H1 (cell line): ENCODE measurements at regions not wholly inside any gene's neighbourhood (a gene's known extent, or its start where the extent isn't known, plus 50 kb on each side); places are given as distances from the start of the nearest gene placed in this dataset.

Experiments
- CTCF ChIA-PET: fragments of 300-600 bp; sonication (Branson Sonifier 250); formaldehyde crosslinking; loops from one replicate; lab custom pipeline; 2021; ENCODE audit not compliant: partially characterized antibody; lab: Charles Lee
- POLR2A ChIA-PET: fragments of 300-600 bp; sonication (Branson Sonifier 250); formaldehyde crosslinking; loops from one replicate; lab custom pipeline; 2021; ENCODE audit warnings: inconsistent platforms; ENCODE audit not compliant: partially characterized antibody; lab: Charles Lee
- DNase-seq, 2 experiments: peaks; one replicate each; pipeline versions ENCODE4 v3.0.0 to v3.0.0-alpha.2; 2010 to 2022; ENCODE audit warnings: low spot score in 2 of 2, low read depth in 1 of 2, mixed read lengths in 1 of 2
- FAIRE-seq: peaks from 2 replicates; lab custom pipeline; 2011; peaks lifted over from hg19 to GRCh38; lab: Jason Lieb, UNC
- H2AFZ ChIP-seq: 2 replicates; pipeline ENCODE4 v1.8.1; 2012; ENCODE audit warnings: low read length, inconsistent platforms
- H2AK5ac ChIP-seq: 2 replicates; pipeline ENCODE4 v1.6.1; 2013; ENCODE audit warnings: low read depth, low read length
- H2BK120ac ChIP-seq: replicated peaks from 2 replicates; pipeline ENCODE3; 2013; ENCODE audit warnings: low read depth, low read length, inconsistent platforms
- H2BK12ac ChIP-seq: 2 replicates; pipeline ENCODE4 v1.6.1; 2013; ENCODE audit warnings: low read depth, low read length
- H2BK15ac ChIP-seq: 2 replicates; pipeline ENCODE4 v1.6.1; 2013; ENCODE audit warnings: low read length
- H2BK20ac ChIP-seq: 2 replicates; pipeline ENCODE4 v1.6.1; 2013; ENCODE audit warnings: low read length
- H2BK5ac ChIP-seq: 2 replicates; pipeline ENCODE4 v1.6.1; 2013; ENCODE audit warnings: low read depth, low read length
- H3K14ac ChIP-seq: 2 replicates; pipeline ENCODE4 v1.6.1; 2013; ENCODE audit warnings: inconsistent platforms; ENCODE audit not compliant: insufficient read length
- H3K18ac ChIP-seq: 2 replicates; pipeline ENCODE4 v1.6.1; 2013; ENCODE audit warnings: low read length; ENCODE audit errors: extremely low read depth
- H3K23ac ChIP-seq: 2 replicates; pipeline ENCODE4 v1.6.1; 2013; ENCODE audit warnings: inconsistent platforms; ENCODE audit not compliant: insufficient read length
- H3K23me2 ChIP-seq: 2 replicates; pipeline ENCODE4 v1.6.1; 2013; ENCODE audit warnings: low read depth, low read length
- H3K27ac ChIP-seq: 2 replicates; pipeline ENCODE4 v1.6.1; 2011; ENCODE audit warnings: low read depth, low read length, inconsistent platforms
- H3K27me3 ChIP-seq, 4 experiments: replicated peaks in 1 of 4; 1 replicate in 1 of 4; 2 replicates in 3 of 4; pipeline versions ENCODE4 v1.6.1 to v1.8.1; 2011 to 2013; ENCODE audit warnings: low read length in 3 of 4, mild to moderate bottlenecking in 3 of 4, inconsistent platforms in 2 of 4, mixed read lengths in 2 of 4, moderate library complexity in 1 of 4; ENCODE audit not compliant: control insufficient read depth in 3 of 4, insufficient read depth in 3 of 4; ENCODE audit errors: extremely low read depth in 1 of 4
- H3K36me3 ChIP-seq, 4 experiments: 2 replicates each; pipeline versions ENCODE4 v1.6.1 to v1.8.1; 2011 to 2013; ENCODE audit warnings: mild to moderate bottlenecking in 4 of 4, low read length in 3 of 4, moderate library complexity in 2 of 4, control low read depth in 1 of 4, inconsistent platforms in 1 of 4; ENCODE audit not compliant: insufficient read depth in 4 of 4, control insufficient read depth in 2 of 4
- H3K4ac ChIP-seq: replicated peaks from 2 replicates; pipeline ENCODE3; 2013; ENCODE audit warnings: low read length, low read depth, mixed read lengths, inconsistent platforms; ENCODE audit not compliant: insufficient read length
- H3K4me1 ChIP-seq, 4 experiments: replicated peaks in 1 of 4; 1 replicate in 1 of 4; 2 replicates in 3 of 4; pipeline versions ENCODE4 v1.6.1 to v1.8.1; 2011 to 2013; ENCODE audit warnings: low read length in 3 of 4, inconsistent platforms in 2 of 4, mixed read lengths in 1 of 4; ENCODE audit not compliant: insufficient read depth in 4 of 4, control insufficient read depth in 3 of 4
- H3K4me2 ChIP-seq, 2 experiments: 2 replicates each; pipeline versions ENCODE4 v1.6.1 to v1.8.1; 2011 to 2013; ENCODE audit warnings: low read depth in 2 of 2, low read length in 2 of 2, control low read depth in 1 of 2, inconsistent platforms in 1 of 2, mild to moderate bottlenecking in 1 of 2; ENCODE audit not compliant: insufficient read depth in 1 of 2
- H3K4me3 ChIP-seq, 4 experiments: fragments of 200-600, 300-600 bp in 1 of 4; sonication (generic), shearing (Covaris generic), sonication (Bioruptor Twin) in 1 of 4; 2 replicates each; pipeline versions ENCODE4 v1.5.1 to v1.8.1; 2011 to 2016; ENCODE audit warnings: low read length in 4 of 4, low read depth in 3 of 4, control low read depth in 2 of 4, inconsistent platforms in 2 of 4, mild to moderate bottlenecking in 2 of 4, mixed read lengths in 1 of 4, moderate library complexity in 1 of 4; ENCODE audit not compliant: insufficient read depth in 2 of 4; ENCODE audit errors: extremely low read depth in 1 of 4
- H3K56ac ChIP-seq: replicated peaks from 2 replicates; pipeline ENCODE3; 2013; ENCODE audit warnings: low read depth, mild to moderate bottlenecking, mixed read lengths, low read length, inconsistent platforms; ENCODE audit not compliant: insufficient read length
- H3K79me1 ChIP-seq: 2 replicates; pipeline ENCODE4 v1.6.1; 2013; ENCODE audit warnings: low read depth, low read length, control low read depth
- H3K79me2 ChIP-seq, 2 experiments: 2 replicates each; pipeline versions ENCODE4 v1.6.1 to v1.8.1; 2012 to 2013; ENCODE audit warnings: low read length in 2 of 2, mild to moderate bottlenecking in 2 of 2, inconsistent platforms in 1 of 2; ENCODE audit not compliant: insufficient read depth in 2 of 2, control insufficient read depth in 1 of 2
- H3K9ac ChIP-seq, 4 experiments: replicated peaks in 1 of 4; 1 replicate in 1 of 4; 2 replicates in 3 of 4; pipeline versions ENCODE4 v1.6.1 to v1.8.1; 2011 to 2013; ENCODE audit warnings: low read depth in 3 of 4, low read length in 3 of 4, control low read depth in 2 of 4, mild to moderate bottlenecking in 2 of 4, moderate library complexity in 2 of 4, inconsistent platforms in 1 of 4; ENCODE audit errors: extremely low read depth in 1 of 4
- H3K9me3 ChIP-seq, 2 experiments: 2 replicates each; pipeline versions ENCODE4 v1.6.1 to v1.8.1; 2012 to 2013; ENCODE audit warnings: mild to moderate bottlenecking in 2 of 2, moderate library complexity in 2 of 2, control low read depth in 1 of 2, inconsistent platforms in 1 of 2, low read depth in 1 of 2, low read length in 1 of 2, mixed read lengths in 1 of 2; ENCODE audit not compliant: insufficient read depth in 2 of 2
- H4K20me1 ChIP-seq, 2 experiments: replicated peaks in 1 of 2; 2 replicates each; pipeline versions ENCODE3 to v1.8.1; 2011 to 2013; ENCODE audit warnings: inconsistent platforms in 2 of 2, low read length in 2 of 2, mild to moderate bottlenecking in 1 of 2; ENCODE audit not compliant: insufficient read depth in 2 of 2, control insufficient read depth in 1 of 2
- H4K5ac ChIP-seq: 2 replicates; pipeline ENCODE4 v1.6.1; 2013; ENCODE audit warnings: low read length, low read depth, mixed read lengths, inconsistent platforms; ENCODE audit not compliant: insufficient read length
- H4K8ac ChIP-seq: 2 replicates; pipeline ENCODE4 v1.8.0; 2013; ENCODE audit warnings: mild to moderate bottlenecking, moderate library complexity, low read length, inconsistent platforms; ENCODE audit not compliant: insufficient read depth; ENCODE audit errors: extremely low read depth
- H4K91ac ChIP-seq: replicated peaks from 2 replicates; pipeline ENCODE3; 2013; ENCODE audit warnings: low read length, mixed read lengths, inconsistent platforms; ENCODE audit not compliant: insufficient read length
- CEBPB ChIP-seq: IDR thresholded peaks from 2 replicates; pipeline ENCODE4 v1.6.1; 2012; ENCODE audit warnings: low read depth, low read length
- GTF2F1 ChIP-seq: IDR thresholded peaks from 2 replicates; pipeline ENCODE4 v1.6.1; 2012; ENCODE audit warnings: low read depth, low read length, improper control_type of control experiment, borderline replicate concordance
- JUND ChIP-seq: IDR thresholded peaks from 2 replicates; pipeline ENCODE4 v1.6.1; 2011; ENCODE audit warnings: mild to moderate bottlenecking, improper control_type of control experiment, low read length
- RFX5 ChIP-seq: IDR thresholded peaks from 2 replicates; pipeline ENCODE4 v1.6.1; 2011; ENCODE audit warnings: low read depth, low read length, improper control_type of control experiment, borderline replicate concordance
- WGBS, 2 experiments: shearing (Covaris generic) in 1 of 2; methylation state at CpG; one replicate each; pipeline versions ENCODE4 v1.1.6 to v1.1.7; 2013 to 2015; ENCODE audit warnings: low lambda C conversion rate in 2 of 2, mixed read lengths in 2 of 2, inconsistent platforms in 1 of 2, low coverage in 1 of 2, missing lambda C conversion rate in 1 of 2; ENCODE audit not compliant: insufficient replicate concordance in 2 of 2, insufficient coverage in 1 of 2, insufficient read length in 1 of 2; ENCODE audit errors: extremely low coverage in 1 of 2, missing lambda C conversion rate in 1 of 2; 5-methylcytosine and 5-hydroxymethylcytosine counted together
- TF ChIP-seq, protein P1 (sequence below): IDR thresholded peaks from 2 replicates; pipeline ENCODE4 v1.6.1; 2012; ENCODE audit warnings: inconsistent platforms

DNA sequence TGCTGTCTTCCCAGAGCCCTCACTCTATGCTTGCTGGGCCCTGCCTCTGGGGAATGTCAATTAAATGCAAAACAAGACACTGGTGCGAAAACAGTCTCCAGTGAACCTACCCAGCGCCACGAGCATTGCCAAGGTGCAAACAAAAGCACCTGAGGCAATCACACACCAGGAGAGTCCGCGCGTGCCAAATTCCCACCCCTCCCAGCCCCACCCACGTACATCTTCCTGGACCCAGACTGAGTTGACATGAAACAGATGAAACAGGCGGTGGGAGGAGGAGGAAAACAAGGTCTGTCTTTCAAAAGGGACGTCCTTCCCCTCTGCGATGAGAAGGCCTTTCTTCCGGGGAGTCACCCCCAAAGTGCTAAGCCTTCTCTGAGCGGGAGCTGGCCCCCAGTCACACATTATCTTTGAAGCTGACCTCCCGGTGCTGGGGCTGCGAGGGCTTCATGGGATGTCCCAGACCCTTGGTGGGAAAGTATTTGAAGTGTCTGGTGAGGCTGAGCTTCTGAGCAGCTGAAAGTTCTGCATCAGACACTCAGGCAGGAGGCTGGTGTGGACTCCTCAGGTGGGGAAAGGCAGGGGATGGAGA is 200.4 kb downstream of the AXIN2 start:
- Histone ChIP-seq H2AK5ac (no peak overlapping the region), H3K18ac (no peak overlapping the region), H3K56ac (no peak overlapping the region), H3K4ac (no peak overlapping the region), H3K36me3 (no peaks in the 10 kb centered on the region), H2AFZ (no peak overlapping the region), H4K5ac (no peak overlapping the region), H3K27me3 (no peaks in the 10 kb centered on the region), H4K8ac (no peak overlapping the region; the same call in 1 of the 2 replicates), H3K23ac (no peak overlapping the region), H3K23me2 (0 out of 2 replicates have a peak, but pooled peaks cover 2% of the 10 kb centered on the region), H3K79me1 (no peaks in the 10 kb centered on the region), H2BK15ac (no peak overlapping the region), H3K14ac (no peak overlapping the region), H3K9ac (no peak overlapping the region), H2BK20ac (no peak overlapping the region), H3K27ac (no peak overlapping the region), H3K4me2 (no peak overlapping the region), H3K79me2 (no peaks in the 10 kb centered on the region), H2BK120ac (no peak overlapping the region), H3K4me3 (no peak overlapping the region), H2BK12ac (no peak overlapping the region), H3K9me3 (no peaks in the 10 kb centered on the region), H2BK5ac (no peak overlapping the region), H3K4me1 (no peaks in the 10 kb centered on the region), H4K91ac (no peak overlapping the region), H4K20me1 (no peaks in the 10 kb centered on the region)
- ChIA-PET CTCF (interaction anchor here (0.7 kb wide), 1 partner anchor 96 kb away, joined by 3 read pairs; no protein-coding TSS in a partner anchor), POLR2A (no interaction called here)
- TF ChIP-seq, protein P1, sequence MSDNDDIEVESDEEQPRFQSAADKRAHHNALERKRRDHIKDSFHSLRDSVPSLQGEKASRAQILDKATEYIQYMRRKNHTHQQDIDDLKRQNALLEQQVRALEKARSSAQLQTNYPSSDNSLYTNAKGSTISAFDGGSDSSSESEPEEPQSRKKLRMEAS = no peak
- TF ChIP-seq CEBPB = no peak
- no peak for TF ChIP-seq GTF2F1
- TF ChIP-seq RFX5 = no peak
- TF ChIP-seq JUND = no peak
- DNase-seq (no peak), FAIRE-seq (no peak)
- 92% methylated on average over 12 of the region's 14 CpGs; no CpG with 5 or more reads in 1 of the 2 experiments for WGBS, 2 experiments
